ENCODE measurements at regions not wholly inside any gene's neighbourhood (a gene's known extent, or its start where the extent isn't known, plus 50 kb on each side); places are given as distances from the start of the nearest gene placed in this dataset.
"Not testable (repeated sequence)": the region's sequence is repeated elsewhere in the genome, so short reads cannot be mapped to it uniquely, and the experiment has no call there.

GRCh38 chr10:9560976-9561375, 1456.7 kb upstream of the CELF2 start:
- H3K36me3 ChIP-seq, result no peaks in the 10 kb centered on the region
- intact Hi-C loops (cut with DNase I), result no loop called here
- no peaks in the 10 kb centered on the region for H3K27me3 ChIP-seq
- no peak overlapping the region for H3K4me3 ChIP-seq
- no peaks in the 10 kb centered on the region for H3K9me3 ChIP-seq
- no peak overlapping the region for H3K27ac ChIP-seq
- DNase-seq, result no peak
- no peak for TF ChIP-seq CTCF (IDR thresholded peaks at IDR 0.05)
- no peaks in the 10 kb centered on the region for H3K4me1 ChIP-seq
- no peak for ATAC-seq

GRCh38 chr10:9561821-9562505, 1455.7 kb upstream of the CELF2 start:
- ATAC-seq (no peak), DNase-seq (no peak)
- no peaks in the 10 kb centered on the region for H3K27me3 ChIP-seq
- H3K36me3 ChIP-seq, result no peaks in the 10 kb centered on the region
- intact Hi-C loops (cut with DNase I), result no loop called here
- H3K4me1 ChIP-seq, result no peaks in the 10 kb centered on the region
- no peaks in the 10 kb centered on the region for H3K9me3 ChIP-seq
- no peak for TF ChIP-seq CTCF (IDR thresholded peaks at IDR 0.05)
- H3K27ac ChIP-seq, result no peak overlapping the region
- H3K4me3 ChIP-seq, result no peak overlapping the region

GRCh38 chr10:9577746-9578145, 1439.9 kb upstream of the CELF2 start:
- intact Hi-C loops (cut with DNase I), result no loop called here
- Histone ChIP-seq H3K4me3 (no peak overlapping the region), H3K9me3 (no peaks in the 10 kb centered on the region), H3K27ac (no peak overlapping the region), H3K27me3 (no peaks in the 10 kb centered on the region), H3K4me1 (no peaks in the 10 kb centered on the region), H3K36me3 (no peaks in the 10 kb centered on the region)
- no peak for TF ChIP-seq CTCF (IDR thresholded peaks at IDR 0.05)
- no peak for DNase-seq
- no peak for ATAC-seq

- ATAC-seq (no peak), DNase-seq (no peak)
- TF ChIP-seq CTCF (IDR thresholded peaks at IDR 0.05), result no peak
- Histone ChIP-seq H3K36me3 (no peaks in the 10 kb centered on the region), H3K27ac (no peak overlapping the region), H3K27me3 (no peaks in the 10 kb centered on the region), H3K4me3 (no peak overlapping the region), H3K9me3 (no peaks in the 10 kb centered on the region), H3K4me1 (no peaks in the 10 kb centered on the region)
- intact Hi-C loops (cut with DNase I), result no loop called here
Observed at GRCh38 chr10:9579110-9579705, 1438.5 kb upstream of the CELF2 start.

GRCh38 chr10:9582803-9583202, 1434.9 kb upstream of the CELF2 start:
- ATAC-seq; H3K9me3 ChIP-seq; DNase-seq; H3K36me3 ChIP-seq; H3K4me3 ChIP-seq; H3K27me3 ChIP-seq; intact Hi-C loops (cut with DNase I); H3K4me1 ChIP-seq; H3K27ac ChIP-seq: not testable (repeated sequence)

- Histone ChIP-seq H3K27ac (no peak overlapping the region), H3K9me3 (no peaks in the 10 kb centered on the region), H3K4me3 (no peak overlapping the region), H3K36me3 (no peaks in the 10 kb centered on the region), H3K4me1 (no peaks in the 10 kb centered on the region), H3K27me3 (no peaks in the 10 kb centered on the region)
- DNase-seq (no peak), ATAC-seq (no peak)
- intact Hi-C loops (cut with DNase I), result no loop called here
- no peak for TF ChIP-seq CTCF (IDR thresholded peaks at IDR 0.05)
Observed at GRCh38 chr10:9596368-9596920, 1421.2 kb upstream of the CELF2 start.
